A549 (cell line): ENCODE measurements at regions not wholly inside any gene's neighbourhood (a gene's known extent, or its start where the extent isn't known, plus 50 kb on each side); places are given as distances from the start of the nearest gene placed in this dataset.
"Not testable (repeated sequence)": the region's sequence is repeated elsewhere in the genome, so short reads cannot be mapped to it uniquely, and the experiment has no call there.

Source experiments
- ATAC-seq, 2 experiments: fragments of 200-7000 bp in 1 of 2; fragments of >200 bp in 1 of 2; cut with Nextera tagmentation in 1 of 2; cut with Tn5 transposase in 1 of 2; 3 replicates each; pipeline versions ENCODE4 v1.8.0 to v1.9.1; 2018 to 2020; ENCODE audit warnings: mild to moderate bottlenecking in 1 of 2, moderate library complexity in 1 of 2
- CTCF ChIA-PET: fragments of 300-600 bp; sonication (Branson Sonifier 250); formaldehyde crosslinking; extraction: SDS; loops from one replicate; lab custom pipeline; 2021; ENCODE audit warnings: antibody characterized with exemption, inconsistent platforms; lab: Yijun Ruan, JAX
- POLR2A ChIA-PET: fragments of 350-600 bp; formaldehyde crosslinking; extraction: SDS; loops from one replicate; lab custom pipeline; 2021; ENCODE audit warnings: antibody characterized with exemption, inconsistent platforms; lab: Yijun Ruan, JAX
- DNase-seq, 2 experiments: peaks; one replicate each; pipeline versions ENCODE4 v3.0.0 to v3.0.0-alpha.2; 2011 to 2016; ENCODE audit warnings: low read depth in 1 of 2, low spot score in 1 of 2
- FAIRE-seq: peaks from 2 replicates; lab custom pipeline; 2011; peaks lifted over from hg19 to GRCh38; lab: Jason Lieb, UNC
- H3K27ac ChIP-seq, 2 experiments: fragments of >200 bp; sonication (Bioruptor Twin); formaldehyde crosslinking; 3 replicates each; pipeline ENCODE4 v1.5.1; 2016 to 2017
- H3K4me1 ChIP-seq: fragments of >200 bp; sonication (Bioruptor Twin); formaldehyde crosslinking; 3 replicates; pipeline ENCODE4 v1.6.1; 2016
- H3K4me2 ChIP-seq: fragments of >200 bp; sonication (Bioruptor Twin); formaldehyde crosslinking; 3 replicates; pipeline ENCODE4 v1.6.1; 2016
- H3K4me3 ChIP-seq: fragments of >200 bp; sonication (Bioruptor Twin); formaldehyde crosslinking; 3 replicates; pipeline ENCODE4 v1.5.1; 2016
- H3K9me3 ChIP-seq: fragments of >200 bp; sonication (Bioruptor Twin); formaldehyde crosslinking; 3 replicates; pipeline ENCODE4 v1.6.1; 2016
- BHLHE40 ChIP-seq: IDR thresholded peaks from 2 replicates; pipeline ENCODE4 v1.6.1; 2012; ENCODE audit warnings: low read depth, low read length, inconsistent platforms
- CEBPB ChIP-seq, 2 experiments: fragments of >200 bp in 1 of 2; sonication (Bioruptor Twin) in 1 of 2; formaldehyde crosslinking in 1 of 2; IDR thresholded peaks; 2 replicates each; pipeline ENCODE4 v1.6.1; 2012 to 2016
- EP300 ChIP-seq, 2 experiments: fragments of >200 bp; sonication (Bioruptor Twin); formaldehyde crosslinking; IDR thresholded peaks; 2 replicates in 1 of 2; 3 replicates in 1 of 2; pipeline ENCODE4 v1.6.1; 2016 to 2017
- ESRRA ChIP-seq: fragments of 150-350 bp; IDR thresholded peaks from 2 replicates; pipeline ENCODE4 v1.6.1; 2014; ENCODE audit warnings: mild to moderate bottlenecking, low read length, borderline replicate concordance
- FOSL2 ChIP-seq, 2 experiments: fragments of 450-650 bp in 1 of 2; fragments of >200 bp in 1 of 2; sonication (Bioruptor Twin) in 1 of 2; formaldehyde crosslinking; IDR thresholded peaks; 2 replicates each; pipeline versions ENCODE4 v1.5.0 to v1.6.1; 2016 to 2020; ENCODE audit warnings: mild to moderate bottlenecking in 1 of 2, moderate library complexity in 1 of 2
- HOXA7 ChIP-seq: fragments of 250-450 bp; sonication (Bioruptor Pico); IDR thresholded peaks from 2 replicates; pipeline ENCODE4 v1.5.0; 2020; ENCODE audit warnings: mild to moderate bottlenecking, moderate library complexity
- HOXB13 ChIP-seq: fragments of 250-450 bp; sonication (Bioruptor Pico); IDR thresholded peaks from 2 replicates; pipeline ENCODE4 v1.5.0; 2020; ENCODE audit warnings: low read depth, mild to moderate bottlenecking, moderate library complexity
- HOXB5 ChIP-seq: fragments of 250-450 bp; sonication (Bioruptor Pico); IDR thresholded peaks from 2 replicates; pipeline ENCODE4 v1.5.0; 2020; ENCODE audit warnings: mild to moderate bottlenecking, moderate library complexity
- KDM1A ChIP-seq: fragments of 200-600 bp; sonication (generic); IDR thresholded peaks from 2 replicates; pipeline ENCODE4 v1.6.1; 2016; ENCODE audit warnings: low read depth, mild to moderate bottlenecking
- MAZ ChIP-seq: fragments of 150-350 bp; IDR thresholded peaks from 2 replicates; pipeline ENCODE4 v1.6.1; 2014; ENCODE audit warnings: antibody characterized with exemption, low read depth, low read length, borderline replicate concordance
- MYC ChIP-seq: IDR thresholded peaks from 2 replicates; pipeline ENCODE4 v1.6.1; 2012; ENCODE audit warnings: mild to moderate bottlenecking, inconsistent platforms, low read length, improper control_type of control experiment, borderline replicate concordance
- NPAS2 ChIP-seq: fragments of 250-450 bp; sonication (Bioruptor Pico); IDR thresholded peaks from 2 replicates; pipeline ENCODE4 v1.8.0; 2022; ENCODE audit warnings: mild to moderate bottlenecking, moderate library complexity, borderline replicate concordance
- POLR2AphosphoS2 ChIP-seq: conservative IDR thresholded peaks from 2 replicates; pipeline ENCODE4 v1.6.1; 2012; ENCODE audit warnings: low read length, improper control_type of control experiment, inconsistent platforms
- RNF2 ChIP-seq: fragments of 200-600 bp; sonication (generic); IDR thresholded peaks from 2 replicates; pipeline ENCODE4 v1.6.1; 2016; ENCODE audit warnings: low read depth, mild to moderate bottlenecking, antibody characterized with exemption, moderate library complexity, borderline replicate concordance
- SMC3 ChIP-seq: fragments of >200 bp; sonication (Bioruptor Twin); formaldehyde crosslinking; IDR thresholded peaks from 3 replicates; pipeline ENCODE4 v1.6.1; 2018; ENCODE audit warnings: inconsistent platforms
- WGBS: methylation state at CpG from one replicate; pipeline ENCODE4 v1.1.6; 2017; ENCODE audit errors: missing lambda C conversion rate; 5-methylcytosine and 5-hydroxymethylcytosine counted together
- TF ChIP-seq, protein P1 (sequence below): fragments of >200 bp; sonication (Bioruptor Twin); formaldehyde crosslinking; IDR thresholded peaks from 3 replicates; pipeline ENCODE4 v1.5.1; 2016
- TF ChIP-seq, protein P2 (sequence below): fragments of 250-450 bp; sonication (Bioruptor Pico); IDR thresholded peaks from 2 replicates; pipeline ENCODE4 v1.5.0; 2021; ENCODE audit warnings: mild to moderate bottlenecking, moderate library complexity, borderline replicate concordance
- TF ChIP-seq, protein P3 (sequence below): fragments of >200 bp; sonication (Bioruptor Twin); formaldehyde crosslinking; IDR thresholded peaks from 3 replicates; pipeline ENCODE4 v1.6.1; 2016
- TF ChIP-seq, protein P4 (sequence below): IDR thresholded peaks from 2 replicates; pipeline ENCODE4 v1.6.1; 2012
- TF ChIP-seq, protein P5 (sequence below): fragments of 150-350 bp; IDR thresholded peaks from 2 replicates; pipeline ENCODE4 v1.6.1; 2014; ENCODE audit warnings: low read depth, mild to moderate bottlenecking, low read length

DNA sequence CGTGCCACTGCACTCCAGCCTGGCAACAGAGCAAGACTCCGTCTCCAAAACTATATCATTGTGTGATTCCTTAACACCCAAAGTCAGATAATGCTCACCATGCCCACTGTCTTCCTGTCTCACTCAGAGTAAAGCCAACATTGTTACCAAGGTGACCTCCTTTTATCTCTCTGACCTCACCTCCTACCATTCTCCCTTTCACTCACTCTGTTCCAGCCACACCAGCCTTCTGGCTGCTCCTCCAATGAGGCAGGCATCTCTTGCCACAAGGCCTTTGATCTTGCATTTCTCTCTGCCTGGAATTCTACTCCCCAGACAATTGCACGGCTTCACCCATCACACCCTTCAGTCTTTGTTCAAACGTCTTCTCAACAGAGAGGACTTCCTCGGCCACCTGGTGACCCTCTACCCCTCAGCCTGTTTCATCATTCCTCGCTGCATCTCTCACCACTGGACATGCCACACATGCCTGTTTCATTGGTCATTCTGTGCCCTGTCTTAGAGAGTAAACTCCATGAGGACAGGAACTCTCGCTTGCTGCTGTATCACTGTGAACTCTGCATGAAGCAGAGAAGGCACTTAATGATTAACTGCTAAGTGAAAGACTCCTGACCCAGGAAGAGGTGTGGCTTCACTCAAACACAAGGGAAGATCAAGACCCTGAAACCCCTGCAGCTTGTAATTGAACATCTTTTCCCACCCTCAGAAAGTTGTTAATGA, 67.1 kb upstream of the CAPZB start:
- POLR2A ChIA-PET: no interaction called here
- Histone ChIP-seq H3K27ac (no peak overlapping the region), H3K9me3 (no peaks in the 10 kb centered on the region), H3K4me2 (no peak overlapping the region), H3K4me1 (no peaks in the 10 kb centered on the region), H3K4me3 (no peak overlapping the region)
- DNase-seq: no peak
- 40% methylated on average over 7 of the region's 7 CpGs for WGBS
- no peak for FAIRE-seq
- no peak for TF ChIP-seq HOXB13
- TF ChIP-seq BHLHE40: no peak
- no peak for ATAC-seq
- CTCF ChIA-PET: interaction anchor here (0.8 to 1.3 kb wide), 2 partner anchors 30 to 37 kb away, joined by 3 read pairs; no protein-coding TSS in a partner anchor

DNA sequence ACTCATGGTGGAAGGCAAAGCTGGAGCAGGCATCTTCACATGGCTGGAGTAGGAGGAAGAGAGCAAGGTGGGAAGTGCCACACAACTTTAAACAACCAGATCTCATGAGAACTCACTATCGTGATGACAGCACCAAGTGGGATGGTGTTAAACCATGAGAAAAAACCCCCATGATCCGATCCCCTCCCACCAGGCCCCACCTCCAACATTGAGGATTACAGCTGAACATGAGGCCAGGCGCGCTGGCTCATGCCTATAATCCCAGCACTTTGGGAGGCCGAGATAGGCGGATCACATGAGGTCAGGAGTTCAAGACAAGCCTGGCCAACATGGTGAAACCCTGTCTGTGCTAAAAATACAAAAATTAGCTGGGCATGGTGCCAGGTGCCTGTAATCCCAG, 66.5 kb upstream of the CAPZB start:
- H3K4me3 ChIP-seq, FAIRE-seq, DNase-seq, ATAC-seq, H3K9me3 ChIP-seq, H3K4me1 ChIP-seq, H3K27ac ChIP-seq, H3K4me2 ChIP-seq, POLR2A ChIA-PET: not testable (repeated sequence)
- CTCF ChIA-PET: interaction anchor here (1.3 kb wide), 1 partner anchor 30 kb away, joined by 3 read pairs; no protein-coding TSS in a partner anchor
- WGBS: 34% methylated on average over 6 of the region's 6 CpGs

DNA sequence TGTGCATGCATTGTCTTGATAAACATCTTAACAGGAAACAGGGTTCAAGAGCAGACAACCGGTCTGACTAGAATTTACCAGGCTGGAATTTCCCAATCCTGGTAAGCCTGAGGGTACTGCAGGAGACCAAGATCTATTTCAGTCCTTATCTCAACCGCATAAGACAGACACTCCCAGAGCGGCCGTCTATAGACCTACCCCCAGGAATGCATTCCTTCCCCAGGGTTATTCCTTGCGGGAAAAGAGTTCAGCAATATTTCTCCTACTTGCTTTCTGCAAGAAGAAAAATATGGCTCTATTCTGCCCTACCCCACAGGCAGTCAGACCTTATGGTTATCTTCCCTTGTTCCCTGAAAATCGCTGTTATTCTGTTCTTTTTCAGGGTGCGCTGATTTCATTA, 65.1 kb upstream of the CAPZB start:
- ATAC-seq, H3K4me1 ChIP-seq, H3K4me2 ChIP-seq, POLR2A ChIA-PET, DNase-seq, H3K27ac ChIP-seq, H3K9me3 ChIP-seq, FAIRE-seq, H3K4me3 ChIP-seq: not testable (repeated sequence)
- CTCF ChIA-PET: interaction anchor here (0.9 kb wide), 1 partner anchor 101 kb away, joined by 3 read pairs; no protein-coding TSS in a partner anchor
- WGBS: 81% methylated on average over 7 of the region's 7 CpGs

DNA sequence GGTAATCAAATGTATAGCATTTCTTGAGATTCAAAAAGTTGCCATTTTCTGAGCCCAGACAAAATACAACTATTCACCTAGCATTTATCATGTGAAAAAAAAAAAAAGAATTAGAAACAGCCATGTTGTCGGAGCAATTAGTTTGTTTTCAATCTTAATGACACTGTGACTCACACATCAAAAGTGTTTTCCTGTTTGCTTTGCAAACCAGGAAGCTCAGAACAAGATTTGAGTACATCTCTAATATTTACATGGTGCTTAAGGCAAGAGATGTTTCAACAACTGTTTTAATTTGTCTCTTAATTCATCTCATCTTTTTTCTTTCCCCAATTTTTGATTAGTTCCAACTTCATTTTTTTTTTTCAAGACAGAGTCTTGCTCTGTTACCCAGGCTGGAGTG, 62.5 kb upstream of the CAPZB start:
- FAIRE-seq: no peak
- no peaks in the 10 kb centered on the region for H3K9me3 ChIP-seq
- no peak overlapping the region for H3K4me2 ChIP-seq
- no peak overlapping the region for H3K27ac ChIP-seq
- H3K4me1 ChIP-seq: no peaks in the 10 kb centered on the region
- H3K4me3 ChIP-seq: no peak overlapping the region
- ChIA-PET POLR2A (no interaction called here), CTCF (interaction anchor here (1.7 kb wide), 1 partner anchor 35 kb away, joined by 4 read pairs; no protein-coding TSS in a partner anchor)
- 3% methylated on average over 1 of the region's 1 CpG for WGBS
- no peak for TF ChIP-seq CEBPB (IDR thresholded peaks at IDR 0.05)
- no peak for TF ChIP-seq ESRRA
- no peak for TF ChIP-seq SMC3
- TF ChIP-seq, protein P1, sequence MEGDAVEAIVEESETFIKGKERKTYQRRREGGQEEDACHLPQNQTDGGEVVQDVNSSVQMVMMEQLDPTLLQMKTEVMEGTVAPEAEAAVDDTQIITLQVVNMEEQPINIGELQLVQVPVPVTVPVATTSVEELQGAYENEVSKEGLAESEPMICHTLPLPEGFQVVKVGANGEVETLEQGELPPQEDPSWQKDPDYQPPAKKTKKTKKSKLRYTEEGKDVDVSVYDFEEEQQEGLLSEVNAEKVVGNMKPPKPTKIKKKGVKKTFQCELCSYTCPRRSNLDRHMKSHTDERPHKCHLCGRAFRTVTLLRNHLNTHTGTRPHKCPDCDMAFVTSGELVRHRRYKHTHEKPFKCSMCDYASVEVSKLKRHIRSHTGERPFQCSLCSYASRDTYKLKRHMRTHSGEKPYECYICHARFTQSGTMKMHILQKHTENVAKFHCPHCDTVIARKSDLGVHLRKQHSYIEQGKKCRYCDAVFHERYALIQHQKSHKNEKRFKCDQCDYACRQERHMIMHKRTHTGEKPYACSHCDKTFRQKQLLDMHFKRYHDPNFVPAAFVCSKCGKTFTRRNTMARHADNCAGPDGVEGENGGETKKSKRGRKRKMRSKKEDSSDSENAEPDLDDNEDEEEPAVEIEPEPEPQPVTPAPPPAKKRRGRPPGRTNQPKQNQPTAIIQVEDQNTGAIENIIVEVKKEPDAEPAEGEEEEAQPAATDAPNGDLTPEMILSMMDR: no peak
- TF ChIP-seq EP300 (IDR thresholded peaks at IDR 0.05): no peak
- TF ChIP-seq MYC: no peak
- TF ChIP-seq KDM1A: no peak
- TF ChIP-seq RNF2: no peak
- TF ChIP-seq POLR2AphosphoS2: no peak
- no peak for TF ChIP-seq MAZ
- no peak for TF ChIP-seq HOXA7 (CRISPR knock-in tag)
- no peak for TF ChIP-seq NPAS2 (CRISPR knock-in tag)
- no peak for TF ChIP-seq FOSL2 (IDR thresholded peaks at IDR 0.05)
- no peak for TF ChIP-seq FOSL2 (CRISPR knock-in tag; IDR thresholded peaks at IDR 0.05)
- TF ChIP-seq, protein P2, sequence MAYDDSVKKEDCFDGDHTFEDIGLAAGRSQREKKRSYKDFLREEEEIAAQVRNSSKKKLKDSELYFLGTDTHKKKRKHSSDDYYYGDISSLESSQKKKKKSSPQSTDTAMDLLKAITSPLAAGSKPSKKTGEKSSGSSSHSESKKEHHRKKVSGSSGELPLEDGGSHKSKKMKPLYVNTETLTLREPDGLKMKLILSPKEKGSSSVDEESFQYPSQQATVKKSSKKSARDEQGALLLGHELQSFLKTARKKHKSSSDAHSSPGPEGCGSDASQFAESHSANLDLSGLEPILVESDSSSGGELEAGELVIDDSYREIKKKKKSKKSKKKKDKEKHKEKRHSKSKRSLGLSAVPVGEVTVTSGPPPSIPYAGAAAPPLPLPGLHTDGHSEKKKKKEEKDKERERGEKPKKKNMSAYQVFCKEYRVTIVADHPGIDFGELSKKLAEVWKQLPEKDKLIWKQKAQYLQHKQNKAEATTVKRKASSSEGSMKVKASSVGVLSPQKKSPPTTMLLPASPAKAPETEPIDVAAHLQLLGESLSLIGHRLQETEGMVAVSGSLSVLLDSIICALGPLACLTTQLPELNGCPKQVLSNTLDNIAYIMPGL (CRISPR knock-in tag): no peak
- TF ChIP-seq, protein P3, sequence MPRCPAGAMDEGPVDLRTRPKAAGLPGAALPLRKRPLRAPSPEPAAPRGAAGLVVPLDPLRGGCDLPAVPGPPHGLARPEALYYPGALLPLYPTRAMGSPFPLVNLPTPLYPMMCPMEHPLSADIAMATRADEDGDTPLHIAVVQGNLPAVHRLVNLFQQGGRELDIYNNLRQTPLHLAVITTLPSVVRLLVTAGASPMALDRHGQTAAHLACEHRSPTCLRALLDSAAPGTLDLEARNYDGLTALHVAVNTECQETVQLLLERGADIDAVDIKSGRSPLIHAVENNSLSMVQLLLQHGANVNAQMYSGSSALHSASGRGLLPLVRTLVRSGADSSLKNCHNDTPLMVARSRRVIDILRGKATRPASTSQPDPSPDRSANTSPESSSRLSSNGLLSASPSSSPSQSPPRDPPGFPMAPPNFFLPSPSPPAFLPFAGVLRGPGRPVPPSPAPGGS: no peak
- TF ChIP-seq HOXB5 (CRISPR knock-in tag): no peak
- TF ChIP-seq, protein P4, sequence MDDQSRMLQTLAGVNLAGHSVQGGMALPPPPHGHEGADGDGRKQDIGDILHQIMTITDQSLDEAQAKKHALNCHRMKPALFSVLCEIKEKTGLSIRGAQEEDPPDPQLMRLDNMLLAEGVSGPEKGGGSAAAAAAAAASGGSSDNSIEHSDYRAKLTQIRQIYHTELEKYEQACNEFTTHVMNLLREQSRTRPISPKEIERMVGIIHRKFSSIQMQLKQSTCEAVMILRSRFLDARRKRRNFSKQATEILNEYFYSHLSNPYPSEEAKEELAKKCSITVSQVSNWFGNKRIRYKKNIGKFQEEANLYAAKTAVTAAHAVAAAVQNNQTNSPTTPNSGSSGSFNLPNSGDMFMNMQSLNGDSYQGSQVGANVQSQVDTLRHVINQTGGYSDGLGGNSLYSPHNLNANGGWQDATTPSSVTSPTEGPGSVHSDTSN: no peak
- TF ChIP-seq, protein P5, sequence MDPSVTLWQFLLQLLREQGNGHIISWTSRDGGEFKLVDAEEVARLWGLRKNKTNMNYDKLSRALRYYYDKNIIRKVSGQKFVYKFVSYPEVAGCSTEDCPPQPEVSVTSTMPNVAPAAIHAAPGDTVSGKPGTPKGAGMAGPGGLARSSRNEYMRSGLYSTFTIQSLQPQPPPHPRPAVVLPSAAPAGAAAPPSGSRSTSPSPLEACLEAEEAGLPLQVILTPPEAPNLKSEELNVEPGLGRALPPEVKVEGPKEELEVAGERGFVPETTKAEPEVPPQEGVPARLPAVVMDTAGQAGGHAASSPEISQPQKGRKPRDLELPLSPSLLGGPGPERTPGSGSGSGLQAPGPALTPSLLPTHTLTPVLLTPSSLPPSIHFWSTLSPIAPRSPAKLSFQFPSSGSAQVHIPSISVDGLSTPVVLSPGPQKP: no peak
- DNase-seq: no peak
- ATAC-seq: no peak
